ENCODE measurements at regions not wholly inside any gene's neighbourhood (a gene's known extent, or its start where the extent isn't known, plus 50 kb on each side); places are given as distances from the start of the nearest gene placed in this dataset.

DNA sequence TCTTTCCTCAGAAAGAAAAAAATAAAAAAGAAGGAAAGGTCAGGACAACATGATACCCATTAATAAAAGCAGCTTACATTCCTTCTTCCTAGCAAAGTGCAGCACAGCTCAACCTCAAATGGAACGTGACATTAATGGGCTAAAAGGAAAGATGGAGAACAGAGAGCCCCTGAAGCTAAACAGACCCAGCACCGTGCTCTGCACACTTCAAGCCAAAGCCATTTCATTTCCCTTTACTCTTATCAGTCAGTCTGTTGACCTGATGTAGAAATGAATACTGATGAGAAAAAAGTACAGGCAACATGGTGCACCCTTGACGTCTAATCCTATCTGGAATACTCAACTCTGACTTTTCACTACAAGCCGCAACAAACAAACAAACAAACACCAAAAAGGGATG is 57.7 kb upstream of the EDNRA start:
- TF ChIP-seq, protein P1, sequence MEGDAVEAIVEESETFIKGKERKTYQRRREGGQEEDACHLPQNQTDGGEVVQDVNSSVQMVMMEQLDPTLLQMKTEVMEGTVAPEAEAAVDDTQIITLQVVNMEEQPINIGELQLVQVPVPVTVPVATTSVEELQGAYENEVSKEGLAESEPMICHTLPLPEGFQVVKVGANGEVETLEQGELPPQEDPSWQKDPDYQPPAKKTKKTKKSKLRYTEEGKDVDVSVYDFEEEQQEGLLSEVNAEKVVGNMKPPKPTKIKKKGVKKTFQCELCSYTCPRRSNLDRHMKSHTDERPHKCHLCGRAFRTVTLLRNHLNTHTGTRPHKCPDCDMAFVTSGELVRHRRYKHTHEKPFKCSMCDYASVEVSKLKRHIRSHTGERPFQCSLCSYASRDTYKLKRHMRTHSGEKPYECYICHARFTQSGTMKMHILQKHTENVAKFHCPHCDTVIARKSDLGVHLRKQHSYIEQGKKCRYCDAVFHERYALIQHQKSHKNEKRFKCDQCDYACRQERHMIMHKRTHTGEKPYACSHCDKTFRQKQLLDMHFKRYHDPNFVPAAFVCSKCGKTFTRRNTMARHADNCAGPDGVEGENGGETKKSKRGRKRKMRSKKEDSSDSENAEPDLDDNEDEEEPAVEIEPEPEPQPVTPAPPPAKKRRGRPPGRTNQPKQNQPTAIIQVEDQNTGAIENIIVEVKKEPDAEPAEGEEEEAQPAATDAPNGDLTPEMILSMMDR (IDR thresholded peaks at IDR 0.05): no peak
- no peak for TF ChIP-seq POLR2A (IDR thresholded peaks at IDR 0.05)

Measured in tibial nerve (tissue), 3 donors.